Activated B cell treated with CpG ODN at 0.5 μM for 24 hours (primary cell): ENCODE measurements at regions not wholly inside any gene's neighbourhood (a gene's known extent, or its start where the extent isn't known, plus 50 kb on each side); places are given as distances from the start of the nearest gene placed in this dataset.

Experiments
- ATAC-seq: fragments of 200-7000 bp; cut with Tn5 transposase; one replicate; pipeline ENCODE4 v1.10.0; 2021; ENCODE audit warnings: low read depth, mild to moderate bottlenecking, moderate library complexity
- CTCF ChIA-PET: fragments of 350-600 bp; sonication (Branson Sonifier 250); formaldehyde crosslinking; loops from one replicate; lab custom pipeline; 2021; ENCODE audit warnings: antibody characterized with exemption; lab: Charles Lee
- POLR2A ChIA-PET: fragments of 350-600 bp; sonication (Branson Sonifier 250); formaldehyde crosslinking; loops from one replicate; lab custom pipeline; 2021; ENCODE audit warnings: antibody characterized with exemption; lab: Charles Lee
- DNase-seq: peaks from one replicate; pipeline ENCODE4 v3.0.0; 2022
- H3K27ac Mint-ChIP-seq: one replicate; pipeline ENCODE4 v1.8.0; 2020; ENCODE audit warnings: mixed read lengths
- H3K27me3 Mint-ChIP-seq: one replicate; pipeline ENCODE4 v1.8.0; 2021; ENCODE audit warnings: mixed read lengths
- H3K36me3 Mint-ChIP-seq: one replicate; pipeline ENCODE4 v1.8.0; 2021; ENCODE audit warnings: low read depth, mixed read lengths
- H3K4me1 Mint-ChIP-seq: one replicate; pipeline ENCODE4 v1.8.0; 2021; ENCODE audit warnings: mixed read lengths
- H3K4me3 Mint-ChIP-seq: one replicate; pipeline ENCODE4 v1.8.0; 2020; ENCODE audit warnings: mild to moderate bottlenecking, mixed read lengths
- H3K9me3 Mint-ChIP-seq: one replicate; pipeline ENCODE4 v1.8.0; 2020; ENCODE audit warnings: mixed read lengths
- CTCF ChIP-seq: fragments of 200-600 bp; IDR thresholded peaks from one replicate; pipeline ENCODE4 v1.8.0; 2022; ENCODE audit warnings: antibody characterized with exemption, mild to moderate bottlenecking
- intact Hi-C: fragments of 100-400 bp; cut with micrococcal nuclease; formaldehyde crosslinking; loops from one replicate; pipeline ENCODE4 v1.15.1; 2024

DNA sequence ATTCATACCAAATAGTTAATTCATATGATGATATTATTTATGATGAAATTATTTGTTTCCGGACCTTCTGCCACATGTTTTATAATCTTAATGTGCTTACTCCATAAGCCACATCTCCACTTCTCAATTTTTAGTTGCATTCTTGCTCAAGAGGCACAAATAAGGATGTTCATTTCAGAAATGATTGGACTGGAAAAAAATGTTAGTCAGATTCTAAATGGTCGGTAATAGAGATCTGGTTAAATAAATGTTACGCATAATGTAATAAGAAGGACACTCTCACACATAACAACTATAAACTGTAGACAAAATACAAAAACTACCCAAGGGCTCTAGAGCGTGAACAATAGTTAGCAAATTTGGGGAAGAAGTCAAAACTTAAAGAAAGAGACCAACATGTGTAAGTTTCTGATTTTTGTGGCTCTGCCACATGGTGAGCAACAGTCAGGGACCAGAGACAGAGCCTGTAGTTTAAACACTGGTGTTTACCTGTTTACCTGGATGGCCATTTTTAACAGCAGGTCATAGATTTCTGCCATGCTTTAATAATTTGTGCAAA is 554.3 kb upstream of the CLINT1 start:
- POLR2A ChIA-PET = no interaction called here
- no peaks in the 10 kb centered on the region for H3K36me3 Mint-ChIP-seq
- peak overlapping the region; percentile 26 for H3K27ac Mint-ChIP-seq
- H3K4me1 Mint-ChIP-seq = peaks cover 23% of the 10 kb centered on the region
- no peak for TF ChIP-seq CTCF
- H3K27me3 Mint-ChIP-seq = no peaks in the 10 kb centered on the region
- ATAC-seq = peak; percentile 71
- DNase-seq = no peak
- H3K9me3 Mint-ChIP-seq = no peaks in the 10 kb centered on the region
- H3K4me3 Mint-ChIP-seq = peak overlapping the region; percentile 5
- CTCF ChIA-PET = no interaction called here
- intact Hi-C loops = loop anchor here (2.0 kb wide), 1 partner anchor 18 kb away; no protein-coding TSS in a partner anchor

- no peaks in the 10 kb centered on the region for H3K27me3 Mint-ChIP-seq
- peaks cover 28% of the 10 kb centered on the region for H3K4me1 Mint-ChIP-seq
- ATAC-seq = no peak
- no peak for TF ChIP-seq CTCF
- no peak overlapping the region for H3K4me3 Mint-ChIP-seq
- no peak for DNase-seq
- ChIA-PET POLR2A (interaction anchor here (0.7 to 1.2 kb wide), 2 partner anchors 10 to 273 kb away, joined by 3 read pairs; no protein-coding TSS in a partner anchor), CTCF (no interaction called here)
- no peak overlapping the region for H3K27ac Mint-ChIP-seq
- no peaks in the 10 kb centered on the region for H3K9me3 Mint-ChIP-seq
- intact Hi-C loops = no loop called here
- no peaks in the 10 kb centered on the region for H3K36me3 Mint-ChIP-seq
Observed at GRCh38 chr5:158410976-158411375, 552.0 kb upstream of the CLINT1 start.

GRCh38 chr5:158409507-158409906 is 550.6 kb upstream of the CLINT1 start:
- peak; percentile 38 for ATAC-seq

DNA sequence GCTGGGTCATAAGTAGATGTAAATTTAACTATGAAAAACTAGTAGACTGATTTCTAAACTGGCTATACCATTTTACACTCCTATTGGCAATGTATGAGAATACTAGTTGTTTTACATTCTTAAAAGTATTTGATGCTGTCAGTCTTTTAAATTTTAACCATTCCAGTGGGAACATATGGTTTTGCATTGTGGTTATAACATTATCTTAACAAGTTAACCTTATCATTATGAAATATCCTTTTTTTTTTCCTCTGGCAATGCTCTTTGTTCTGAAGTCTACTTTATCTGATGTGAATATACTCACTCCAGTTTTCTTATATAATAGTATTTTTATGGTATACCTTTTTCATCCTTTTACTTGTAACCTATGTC is 548.9 kb upstream of the CLINT1 start:
- ChIA-PET POLR2A (interaction anchor here (0.6 kb wide), 1 partner anchor 550 kb away, joined by 4 read pairs; no protein-coding TSS in a partner anchor), CTCF (interaction anchor here (0.7 kb wide), 1 partner anchor 14 kb away, joined by 3 read pairs; no protein-coding TSS in a partner anchor)
- ATAC-seq (no peak), DNase-seq (no peak)
- intact Hi-C loops = no loop called here
- Mint-ChIP-seq H3K4me1 (peaks cover 25% of the 10 kb centered on the region), H3K27me3 (no peaks in the 10 kb centered on the region), H3K9me3 (peaks cover 19% of the 10 kb centered on the region), H3K4me3 (no peak overlapping the region), H3K27ac (no peak overlapping the region), H3K36me3 (peaks cover 6% of the 10 kb centered on the region)
- no peak for TF ChIP-seq CTCF

More at GRCh38 chr5:158409507-158409906, 550.6 kb upstream of the CLINT1 start:
- Mint-ChIP-seq H3K9me3 (peaks cover 7% of the 10 kb centered on the region), H3K4me3 (no peak overlapping the region), H3K27me3 (no peaks in the 10 kb centered on the region), H3K36me3 (peaks cover 2% of the 10 kb centered on the region), H3K4me1 (peaks cover 28% of the 10 kb centered on the region), H3K27ac (no peak overlapping the region)
- TF ChIP-seq CTCF = no peak
- CTCF ChIA-PET = no interaction called here
- POLR2A ChIA-PET = interaction anchor here (1.6 kb wide), 1 partner anchor 697 kb away, joined by 4 read pairs; no protein-coding TSS in a partner anchor
- intact Hi-C loops = loop anchor here (1.0 kb wide), 1 partner anchor 9 kb away; no protein-coding TSS in a partner anchor
- DNase-seq = no peak

GRCh38 chr5:158406884-158407823 is 548.2 kb upstream of the CLINT1 start:
- Mint-ChIP-seq H3K27ac (no peak overlapping the region), H3K27me3 (no peaks in the 10 kb centered on the region), H3K9me3 (peaks cover 19% of the 10 kb centered on the region), H3K36me3 (peaks cover 6% of the 10 kb centered on the region), H3K4me3 (no peak overlapping the region), H3K4me1 (peaks cover 25% of the 10 kb centered on the region)
- DNase-seq (no peak), ATAC-seq (no peak)
- intact Hi-C loops = no loop called here
- CTCF ChIA-PET = interaction anchor here (0.7 kb wide), 1 partner anchor 14 kb away, joined by 3 read pairs; no protein-coding TSS in a partner anchor
- POLR2A ChIA-PET = interaction anchor here (0.6 kb wide), 1 partner anchor 550 kb away, joined by 4 read pairs; no protein-coding TSS in a partner anchor
- no peak for TF ChIP-seq CTCF
